ENCODE measurements at regions not wholly inside any gene's neighbourhood (a gene's known extent, or its start where the extent isn't known, plus 50 kb on each side); places are given as distances from the start of the nearest gene placed in this dataset.

GRCh38 chr6:165726290-165726875, 63.3 kb upstream of the PDE10A start:
- Histone ChIP-seq H2AFZ (ENCODE audit: low read length) (no peak overlapping the region), H3K27ac (ENCODE audit: low read length) (no peak overlapping the region), H3K4me3 (ENCODE audit: low read length) (no peak overlapping the region), H3K9me3 (ENCODE audit: low read length) (no peaks in the 10 kb centered on the region), H3K79me2 (ENCODE audit: low read length) (no peaks in the 10 kb centered on the region), H3K36me3 (ENCODE audit: insufficient read depth, low read length) (no peaks in the 10 kb centered on the region), H3K4me1 (ENCODE audit: low read length) (peaks cover 6% of the 10 kb centered on the region), H3K27me3 (ENCODE audit: low read length) (no peaks in the 10 kb centered on the region), H3K9me2 (replicated peaks; ENCODE audit: insufficient read depth, low read length) (no peaks in the 10 kb centered on the region), H3K9ac (ENCODE audit: low read length) (no peak overlapping the region), H3K4me2 (ENCODE audit: low read depth, low read length, poor library complexity, severe bottlenecking) (no peak overlapping the region), H4K20me1 (ENCODE audit: insufficient read depth, low read depth, low read length) (no peaks in the 10 kb centered on the region)
- no peak for DNase-seq

- no peak overlapping the region for H2AFZ ChIP-seq (ENCODE audit: low read length)
- H3K4me2 ChIP-seq (ENCODE audit: low read depth, low read length, poor library complexity, severe bottlenecking), result no peak overlapping the region
- no peak overlapping the region for H3K9ac ChIP-seq (ENCODE audit: low read length)
- peak; percentile 75 for DNase-seq
- no peaks in the 10 kb centered on the region for H3K79me2 ChIP-seq (ENCODE audit: low read length)
- no peaks in the 10 kb centered on the region for H3K9me2 ChIP-seq (replicated peaks; ENCODE audit: insufficient read depth, low read length)
- no peak overlapping the region for H3K4me3 ChIP-seq (ENCODE audit: low read length)
- H3K27ac ChIP-seq (ENCODE audit: low read length), result no peak overlapping the region
- H3K36me3 ChIP-seq (ENCODE audit: insufficient read depth, low read length), result no peaks in the 10 kb centered on the region
- no peaks in the 10 kb centered on the region for H3K27me3 ChIP-seq (ENCODE audit: low read length)
- peaks cover 6% of the 10 kb centered on the region for H3K4me1 ChIP-seq (ENCODE audit: low read length)
- no peaks in the 10 kb centered on the region for H3K9me3 ChIP-seq (ENCODE audit: low read length)
- H4K20me1 ChIP-seq (ENCODE audit: insufficient read depth, low read depth, low read length), result no peaks in the 10 kb centered on the region
Measured at GRCh38 chr6:165725201-165725600, 62.2 kb upstream of the PDE10A start.

GRCh38 chr6:165723326-165723725, 60.3 kb upstream of the PDE10A start:
- Histone ChIP-seq H3K9ac (ENCODE audit: low read length) (no peak overlapping the region), H3K27ac (ENCODE audit: low read length) (no peak overlapping the region), H2AFZ (ENCODE audit: low read length) (no peak overlapping the region), H3K4me3 (ENCODE audit: low read length) (no peak overlapping the region), H3K4me2 (ENCODE audit: low read depth, low read length, poor library complexity, severe bottlenecking) (no peak overlapping the region), H3K79me2 (ENCODE audit: low read length) (no peaks in the 10 kb centered on the region), H3K9me3 (ENCODE audit: low read length) (no peaks in the 10 kb centered on the region), H3K4me1 (ENCODE audit: low read length) (peaks cover 5% of the 10 kb centered on the region), H4K20me1 (ENCODE audit: insufficient read depth, low read depth, low read length) (no peaks in the 10 kb centered on the region), H3K36me3 (ENCODE audit: insufficient read depth, low read length) (no peaks in the 10 kb centered on the region), H3K9me2 (replicated peaks; ENCODE audit: insufficient read depth, low read length) (no peaks in the 10 kb centered on the region), H3K27me3 (ENCODE audit: low read length) (no peaks in the 10 kb centered on the region)
- DNase-seq, result no peak

- Histone ChIP-seq H3K4me2 (ENCODE audit: low read depth, low read length, poor library complexity, severe bottlenecking) (no peak overlapping the region), H3K4me1 (ENCODE audit: low read length) (no peaks in the 10 kb centered on the region; the same call in 1 of the 2 replicates), H3K27me3 (ENCODE audit: low read length) (no peaks in the 10 kb centered on the region; the same call in 1 of the 2 replicates), H4K20me1 (ENCODE audit: insufficient read depth, low read depth, low read length) (no peaks in the 10 kb centered on the region), H3K79me2 (ENCODE audit: low read length) (no peaks in the 10 kb centered on the region), H3K9me2 (replicated peaks; ENCODE audit: insufficient read depth, low read length) (no peaks in the 10 kb centered on the region), H3K36me3 (ENCODE audit: insufficient read depth, low read length) (no peaks in the 10 kb centered on the region), H3K9me3 (ENCODE audit: low read length) (no peaks in the 10 kb centered on the region), H3K4me3 (ENCODE audit: low read length) (no peak overlapping the region), H3K27ac (ENCODE audit: low read length) (no peak overlapping the region), H2AFZ (ENCODE audit: low read length) (no peak overlapping the region), H3K9ac (ENCODE audit: low read length) (no peak overlapping the region)
- DNase-seq, result no peak
Measured at GRCh38 chr6:165722022-165722421, 59.0 kb upstream of the PDE10A start.

GRCh38 chr6:165721356-165721755, 58.3 kb upstream of the PDE10A start:
- Histone ChIP-seq H3K27me3 (ENCODE audit: low read length) (no peaks in the 10 kb centered on the region; the same call in 1 of the 2 replicates), H3K4me2 (ENCODE audit: low read depth, low read length, poor library complexity, severe bottlenecking) (no peak overlapping the region), H3K4me3 (ENCODE audit: low read length) (no peak overlapping the region), H2AFZ (ENCODE audit: low read length) (no peak overlapping the region), H3K79me2 (ENCODE audit: low read length) (no peaks in the 10 kb centered on the region), H3K9ac (ENCODE audit: low read length) (no peak overlapping the region), H4K20me1 (ENCODE audit: insufficient read depth, low read depth, low read length) (no peaks in the 10 kb centered on the region), H3K4me1 (ENCODE audit: low read length) (no peaks in the 10 kb centered on the region; the same call in 1 of the 2 replicates), H3K36me3 (ENCODE audit: insufficient read depth, low read length) (no peaks in the 10 kb centered on the region), H3K9me2 (replicated peaks; ENCODE audit: insufficient read depth, low read length) (no peaks in the 10 kb centered on the region), H3K27ac (ENCODE audit: low read length) (no peak overlapping the region), H3K9me3 (ENCODE audit: low read length) (no peaks in the 10 kb centered on the region)
- DNase-seq, result no peak

- DNase-seq, result no peak
- Histone ChIP-seq H3K4me2 (ENCODE audit: low read depth, low read length, poor library complexity, severe bottlenecking) (no peak overlapping the region), H3K4me3 (ENCODE audit: low read length) (no peak overlapping the region), H3K27me3 (ENCODE audit: low read length) (no peaks in the 10 kb centered on the region; the same call in 1 of the 2 replicates), H3K27ac (ENCODE audit: low read length) (no peak overlapping the region), H3K4me1 (ENCODE audit: low read length) (no peaks in the 10 kb centered on the region; the same call in 1 of the 2 replicates), H2AFZ (ENCODE audit: low read length) (no peak overlapping the region), H3K9me3 (ENCODE audit: low read length) (no peaks in the 10 kb centered on the region), H3K9me2 (replicated peaks; ENCODE audit: insufficient read depth, low read length) (no peaks in the 10 kb centered on the region), H4K20me1 (ENCODE audit: insufficient read depth, low read depth, low read length) (no peaks in the 10 kb centered on the region), H3K79me2 (ENCODE audit: low read length) (no peaks in the 10 kb centered on the region), H3K9ac (ENCODE audit: low read length) (no peak overlapping the region), H3K36me3 (ENCODE audit: insufficient read depth, low read length) (no peaks in the 10 kb centered on the region)
Measured at GRCh38 chr6:165718491-165718891, 55.5 kb upstream of the PDE10A start.

- Histone ChIP-seq H3K4me3 (ENCODE audit: low read length) (no peak overlapping the region), H3K36me3 (ENCODE audit: insufficient read depth, low read length) (no peaks in the 10 kb centered on the region), H3K9me3 (ENCODE audit: low read length) (no peaks in the 10 kb centered on the region), H3K27me3 (ENCODE audit: low read length) (no peaks in the 10 kb centered on the region; the same call in 1 of the 2 replicates), H4K20me1 (ENCODE audit: insufficient read depth, low read depth, low read length) (no peaks in the 10 kb centered on the region), H3K4me1 (ENCODE audit: low read length) (no peaks in the 10 kb centered on the region; the same call in 1 of the 2 replicates), H3K79me2 (ENCODE audit: low read length) (no peaks in the 10 kb centered on the region), H3K9me2 (replicated peaks; ENCODE audit: insufficient read depth, low read length) (no peaks in the 10 kb centered on the region), H2AFZ (ENCODE audit: low read length) (no peak overlapping the region), H3K27ac (ENCODE audit: low read length) (no peak overlapping the region), H3K9ac (ENCODE audit: low read length) (no peak overlapping the region), H3K4me2 (ENCODE audit: low read depth, low read length, poor library complexity, severe bottlenecking) (no peak overlapping the region)
- DNase-seq, result no peak
Measured at GRCh38 chr6:165717732-165718465, 54.9 kb upstream of the PDE10A start.

- no peak overlapping the region for H3K4me2 ChIP-seq (ENCODE audit: low read depth, low read length, poor library complexity, severe bottlenecking)
- no peak for DNase-seq
- H3K27ac ChIP-seq (ENCODE audit: low read length), result no peak overlapping the region
- no peaks in the 10 kb centered on the region for H3K36me3 ChIP-seq (ENCODE audit: insufficient read depth, low read length)
- H3K4me3 ChIP-seq (ENCODE audit: low read length), result no peak overlapping the region
- no peaks in the 10 kb centered on the region for H3K9me3 ChIP-seq (ENCODE audit: low read length)
- no peak overlapping the region for H2AFZ ChIP-seq (ENCODE audit: low read length)
- H3K9ac ChIP-seq (ENCODE audit: low read length), result no peak overlapping the region
- no peaks in the 10 kb centered on the region; the same call in 1 of the 2 replicates for H3K4me1 ChIP-seq (ENCODE audit: low read length)
- H3K9me2 ChIP-seq (replicated peaks; ENCODE audit: insufficient read depth, low read length), result no peaks in the 10 kb centered on the region
- H3K27me3 ChIP-seq (ENCODE audit: low read length), result no peaks in the 10 kb centered on the region; the same call in 1 of the 2 replicates
- H3K79me2 ChIP-seq (ENCODE audit: low read length), result no peaks in the 10 kb centered on the region
- no peaks in the 10 kb centered on the region for H4K20me1 ChIP-seq (ENCODE audit: insufficient read depth, low read depth, low read length)
Measured at GRCh38 chr6:165716886-165717285, 53.8 kb upstream of the PDE10A start.
